Cerebellar cortex (tissue), 1 donor: ENCODE measurements at regions not wholly inside any gene's neighbourhood (a gene's known extent, or its start where the extent isn't known, plus 50 kb on each side); places are given as distances from the start of the nearest gene placed in this dataset.
"Not testable (repeated sequence)": the region's sequence is repeated elsewhere in the genome, so short reads cannot be mapped to it uniquely, and the experiment has no call there.

Experiments
- DNase-seq: peaks from one replicate; pipeline ENCODE4 v3.0.0-alpha.2; 2015; ENCODE audit warnings: low spot score

- DNase-seq = no peak
These were observed 306.7 kb downstream of the EPB41L4A start for GRCh38 chr5:112112346-112112745.

GRCh38 chr5:112109331-112110007, 309.6 kb downstream of the EPB41L4A start:
- no peak for DNase-seq

DNA sequence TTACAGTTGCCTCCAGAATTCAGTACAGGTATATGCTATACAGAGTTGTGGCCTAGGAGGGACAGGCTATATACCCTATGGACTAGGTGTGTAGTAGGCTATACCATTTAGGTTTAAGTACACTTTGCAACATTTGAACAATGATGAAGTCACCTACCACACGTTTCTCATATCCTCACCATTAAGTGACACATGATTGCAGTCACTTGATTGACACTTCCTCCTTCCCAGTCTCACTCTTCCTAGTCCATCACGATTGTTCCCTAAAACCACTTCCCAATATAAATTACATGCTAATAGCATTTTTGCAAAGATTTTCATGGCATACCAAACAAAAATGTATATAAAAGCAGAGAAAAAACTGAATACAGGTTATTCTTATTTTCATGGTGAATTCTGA, 312.2 kb downstream of the EPB41L4A start:
- DNase-seq = no peak

DNA sequence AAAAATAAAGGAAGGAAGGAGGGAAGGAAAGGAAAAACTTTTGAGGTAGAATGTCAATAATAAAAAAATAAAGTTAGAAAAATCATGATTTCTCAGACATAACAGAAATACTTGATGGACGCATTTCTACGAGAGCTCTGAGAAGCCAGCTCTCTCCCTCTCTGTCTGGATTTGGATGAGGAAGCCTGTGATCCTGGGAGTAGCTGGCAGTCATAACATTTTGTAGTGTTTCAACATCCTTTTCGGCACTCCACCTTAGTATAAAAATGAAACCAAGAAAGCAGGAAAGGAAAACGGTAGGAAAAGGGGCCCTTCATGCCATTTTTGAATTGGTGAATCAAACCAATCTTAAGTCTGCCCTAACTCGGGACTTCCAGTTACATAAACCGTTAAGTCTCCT, 321.3 kb downstream of the EPB41L4A start:
- no peak for DNase-seq

DNA sequence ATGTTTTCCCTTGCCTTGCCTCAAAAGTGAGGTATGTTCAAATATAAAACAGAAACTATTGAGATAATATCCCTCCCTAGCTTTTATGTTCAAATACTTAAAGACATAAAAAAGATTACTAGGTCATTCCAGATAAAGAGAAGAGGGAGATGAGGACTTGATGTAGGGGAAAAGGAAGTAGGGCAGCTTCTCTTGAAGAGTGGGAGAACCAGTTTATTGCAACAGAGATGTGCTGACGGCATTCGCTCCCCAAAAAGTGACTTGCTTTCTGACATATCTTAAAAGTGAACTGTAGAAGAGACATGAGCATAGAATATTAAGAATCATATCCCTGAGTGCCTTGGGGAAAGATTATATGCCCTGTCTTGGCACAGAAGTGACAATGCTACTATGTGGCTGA, 330.2 kb upstream of the NREP start:
- DNase-seq = no peak

GRCh38 chr5:112086740-112087139, 329.7 kb upstream of the NREP start:
- DNase-seq = no peak

GRCh38 chr5:112084149-112084548, 327.2 kb upstream of the NREP start:
- no peak for DNase-seq

DNA sequence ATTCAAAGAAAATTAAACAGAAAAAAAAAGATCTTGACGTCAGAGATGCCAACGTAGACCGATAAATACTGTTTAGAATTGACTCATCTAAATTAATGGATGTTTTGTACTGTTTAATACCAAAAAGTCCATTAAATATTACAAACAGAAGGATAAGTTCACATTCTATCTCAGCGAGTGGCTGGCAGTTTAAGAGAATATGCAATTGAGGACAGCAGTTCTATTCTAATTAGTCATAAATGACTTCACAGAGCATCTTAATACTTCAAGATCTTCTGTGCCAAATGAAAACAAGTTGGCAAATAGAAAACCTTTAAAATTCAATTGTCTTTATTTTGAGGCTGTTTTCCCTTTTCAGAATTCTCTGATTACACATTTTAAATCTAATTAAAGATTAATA, 326.6 kb upstream of the NREP start:
- no peak for DNase-seq

- no peak for DNase-seq
These were observed 320.2 kb upstream of the NREP start for GRCh38 chr5:112077180-112077579.

DNA sequence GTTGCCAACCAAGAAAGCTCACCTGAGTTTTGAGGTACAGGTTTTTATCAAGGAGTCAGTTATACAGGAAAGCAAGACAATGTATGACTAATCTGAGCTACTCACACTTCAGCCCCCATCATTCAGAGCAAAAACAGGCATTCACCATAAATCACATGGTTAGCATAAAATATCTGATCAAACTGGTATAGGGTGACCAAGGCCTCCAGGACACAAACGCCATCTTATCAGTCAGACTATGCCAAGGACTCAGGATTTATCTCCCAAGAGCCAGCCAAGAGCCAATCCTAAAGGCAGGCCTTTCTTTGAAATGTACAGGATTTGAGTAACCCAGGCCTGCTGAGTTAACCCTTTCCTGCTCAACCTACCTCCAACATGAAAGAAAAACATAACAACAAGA, 313.0 kb upstream of the NREP start:
- DNase-seq = no peak

- no peak for DNase-seq
These were observed 312.3 kb upstream of the NREP start for GRCh38 chr5:112069329-112069728.

DNA sequence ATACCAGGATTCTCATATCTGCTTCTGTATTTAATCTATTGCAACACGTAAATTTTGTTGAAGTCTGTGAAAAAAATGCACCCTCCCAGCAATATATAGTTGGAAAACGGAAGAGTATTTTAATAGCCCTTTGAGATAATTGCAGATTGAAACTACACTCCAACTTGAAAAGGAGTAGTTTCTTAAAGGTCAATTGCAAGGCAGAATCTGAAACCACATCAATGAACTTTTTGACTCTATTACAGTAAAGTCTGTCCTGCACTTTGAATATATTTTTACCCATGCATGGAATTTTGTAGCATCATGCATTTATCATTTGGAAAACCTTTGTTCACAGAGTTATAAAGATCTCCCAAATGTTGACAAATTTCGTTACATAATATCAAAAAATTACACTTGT, 311.6 kb upstream of the NREP start:
- DNase-seq = no peak

- DNase-seq = no peak
These were observed 308.8 kb upstream of the NREP start for GRCh38 chr5:112065781-112066180.

- no peak for DNase-seq
These were observed 308.0 kb upstream of the NREP start for GRCh38 chr5:112064956-112065355.

DNA sequence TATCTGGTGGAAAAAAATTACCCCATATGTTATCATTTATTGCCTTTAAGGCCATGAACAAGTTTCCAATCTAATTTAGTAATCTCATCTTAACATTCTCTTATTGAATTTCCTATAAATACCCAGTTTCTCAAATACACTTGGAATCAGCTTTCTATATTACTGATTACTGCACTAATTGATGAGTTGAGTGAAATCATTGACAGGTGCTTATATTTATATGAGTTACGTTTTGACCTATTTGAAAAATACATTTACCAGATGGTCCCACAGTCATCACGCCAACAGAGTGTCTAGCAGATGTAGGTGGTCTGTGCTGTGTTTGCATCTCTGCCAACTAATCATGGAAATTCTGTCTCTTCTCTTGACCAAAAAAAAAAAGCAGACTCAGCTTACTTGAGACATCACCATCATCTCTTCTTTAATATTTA, 307.3 kb upstream of the NREP start:
- DNase-seq = no peak

GRCh38 chr5:112063856-112064255, 306.9 kb upstream of the NREP start:
- no peak for DNase-seq

- DNase-seq = no peak
These were observed 306.2 kb upstream of the NREP start for GRCh38 chr5:112063191-112063590.

DNA sequence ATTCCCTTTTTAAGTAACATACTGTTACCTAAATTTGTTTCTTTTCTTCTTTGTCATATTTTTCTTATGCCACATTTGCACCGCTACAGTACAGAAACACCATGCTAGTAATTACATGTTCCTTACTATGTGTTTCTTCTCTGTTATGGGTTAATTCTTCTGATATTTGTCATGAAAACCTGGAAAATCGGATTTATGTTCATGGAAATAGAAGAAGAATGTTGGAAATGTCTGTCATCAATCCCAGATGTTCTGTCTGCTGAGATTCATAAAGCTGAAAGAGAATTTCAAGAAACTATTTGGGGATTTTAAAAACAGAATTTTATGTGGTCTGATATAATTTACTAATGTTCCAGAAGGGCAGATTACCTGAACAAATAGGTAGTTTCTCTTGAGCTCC, 305.2 kb upstream of the NREP start:
- DNase-seq = no peak

DNA sequence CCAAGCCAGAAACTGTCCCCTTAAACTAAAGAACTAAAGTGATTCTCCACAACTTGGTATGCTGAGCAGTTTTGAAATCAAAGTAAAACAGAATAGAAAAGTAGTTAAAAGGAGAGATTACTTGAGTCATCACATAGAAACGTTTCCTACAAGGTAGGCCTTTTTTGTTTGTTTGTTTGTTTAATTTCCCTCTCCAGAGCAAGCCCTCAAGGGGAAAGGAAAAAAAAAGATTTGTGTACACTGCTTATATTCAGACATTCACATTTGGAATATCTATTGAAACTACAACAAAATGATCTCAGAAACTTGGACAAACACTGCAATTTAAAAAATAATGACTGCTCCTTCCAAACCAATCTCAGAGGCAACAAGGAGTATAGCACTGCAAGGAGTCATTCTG, 304.7 kb upstream of the NREP start:
- DNase-seq = no peak

DNA sequence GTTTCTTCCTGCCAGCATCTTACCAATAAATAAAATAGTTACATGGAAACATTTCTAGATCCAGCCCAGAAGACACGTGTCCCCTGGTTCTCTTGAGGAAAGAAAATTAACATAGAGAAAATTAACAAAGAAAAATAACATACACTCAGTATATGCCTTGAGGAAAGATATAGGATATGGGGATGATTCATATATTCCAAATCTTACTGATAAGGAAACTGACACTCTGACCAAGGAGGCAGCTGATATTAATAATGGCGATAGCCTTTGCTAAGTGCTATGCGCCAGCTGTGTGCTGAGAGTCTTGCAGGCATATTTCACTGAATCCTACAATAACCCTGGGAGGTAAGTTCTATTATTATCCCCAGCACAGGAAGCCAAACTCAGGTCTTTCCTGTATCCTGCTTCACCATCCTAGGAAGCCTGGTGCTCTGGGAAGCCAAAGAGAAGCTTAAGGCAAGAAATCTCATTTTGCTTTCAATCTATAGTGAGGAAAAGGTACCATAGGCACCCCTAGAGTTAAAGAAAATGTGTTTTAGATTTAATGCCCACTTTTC, 302.7 kb upstream of the NREP start:
- peak; percentile 7 for DNase-seq

DNA sequence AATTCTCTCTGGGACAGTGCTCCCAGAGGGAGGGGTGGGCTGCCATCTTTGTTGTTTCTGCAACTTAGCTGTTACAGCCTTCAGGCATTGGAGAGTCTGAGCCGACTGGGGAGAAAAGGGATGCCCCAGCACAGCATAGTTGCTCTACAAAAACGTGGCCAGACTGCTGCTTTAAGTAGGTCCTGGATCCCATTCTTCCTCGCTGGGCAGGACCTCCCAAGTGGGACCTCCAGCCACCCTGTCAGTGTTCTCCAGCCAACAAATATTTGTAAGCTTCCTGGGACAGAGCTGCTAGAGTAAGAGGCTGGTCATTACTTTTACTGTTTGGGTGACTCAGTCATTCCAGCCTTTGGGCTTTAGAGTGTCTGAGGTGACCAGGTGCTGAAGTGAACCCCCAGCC, 292.7 kb upstream of the NREP start:
- DNase-seq = no peak

GRCh38 chr5:112036206-112036605, 279.2 kb upstream of the NREP start:
- DNase-seq = no peak

GRCh38 chr5:112034421-112034979, 277.5 kb upstream of the NREP start:
- DNase-seq = no peak

DNA sequence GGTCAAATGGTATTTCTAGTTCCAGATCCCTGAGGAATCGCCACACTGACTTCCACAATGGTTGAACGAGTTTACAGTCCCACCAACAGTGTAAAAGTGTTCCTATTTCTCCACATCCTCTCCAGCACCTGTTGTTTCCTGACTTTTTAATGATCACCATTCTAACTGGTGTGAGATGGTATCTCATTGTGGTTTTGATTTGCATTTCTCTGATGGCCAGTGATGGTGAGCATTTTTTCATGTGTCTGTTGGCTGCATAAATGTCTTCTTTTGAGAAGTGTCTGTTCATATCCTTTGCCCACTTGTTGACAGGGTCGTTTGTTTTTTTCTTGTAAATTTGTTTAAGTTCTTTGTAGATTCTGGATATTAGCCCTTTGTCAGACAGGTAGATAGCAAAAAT, 269.9 kb upstream of the NREP start:
- DNase-seq = not testable (repeated sequence)
